GM18498 (cell line): ENCODE measurements at regions not wholly inside any gene's neighbourhood (a gene's known extent, or its start where the extent isn't known, plus 50 kb on each side); places are given as distances from the start of the nearest gene placed in this dataset.

Experiments used
- ATAC-seq: cut with Tn5 transposase; IDR thresholded peaks from one replicate; pipeline ENCODE4 v1.9.1; 2021; ENCODE audit warnings: mild to moderate bottlenecking, moderate library complexity; ENCODE audit not compliant: unreplicated experiment

- ATAC-seq = no peak
Measured at GRCh38 chr7:32273297-32273696, 203.1 kb upstream of the PDE1C start.

GRCh38 chr7:32266932-32267475 is 196.8 kb upstream of the PDE1C start:
- no peak for ATAC-seq

- no peak for ATAC-seq
Measured at GRCh38 chr7:32264702-32265284, 194.6 kb upstream of the PDE1C start.

- ATAC-seq = no peak
Measured at GRCh38 chr7:32263611-32264010, 193.4 kb upstream of the PDE1C start.

- no peak for ATAC-seq
Measured at GRCh38 chr7:32262315-32262714, 192.1 kb upstream of the PDE1C start.

- peak; percentile 93 for ATAC-seq
Measured at GRCh38 chr7:32259931-32260596, 189.9 kb upstream of the PDE1C start.

GRCh38 chr7:32258265-32258664 is 188.1 kb upstream of the PDE1C start:
- no peak for ATAC-seq

- no peak for ATAC-seq
Measured at GRCh38 chr7:32257621-32258020, 187.4 kb upstream of the PDE1C start.

- ATAC-seq = no peak
Measured at GRCh38 chr7:32256811-32257210, 186.6 kb upstream of the PDE1C start.

- no peak for ATAC-seq
Measured at GRCh38 chr7:32256376-32256775, 186.2 kb upstream of the PDE1C start.

GRCh38 chr7:32255036-32255435 is 184.8 kb upstream of the PDE1C start:
- no peak for ATAC-seq

GRCh38 chr7:32253299-32253698 is 183.1 kb upstream of the PDE1C start:
- no peak for ATAC-seq

- no peak for ATAC-seq
Measured at GRCh38 chr7:32251659-32252058, 181.5 kb upstream of the PDE1C start.

GRCh38 chr7:32250471-32251260 is 180.5 kb upstream of the PDE1C start:
- ATAC-seq = no peak

GRCh38 chr7:32250003-32250402 is 179.8 kb upstream of the PDE1C start:
- ATAC-seq = no peak

GRCh38 chr7:32248522-32248921 is 178.3 kb upstream of the PDE1C start:
- no peak for ATAC-seq

- ATAC-seq = no peak
Measured at GRCh38 chr7:32244806-32245345, 174.7 kb upstream of the PDE1C start.

- ATAC-seq = no peak
Measured at GRCh38 chr7:32243687-32244290, 173.6 kb upstream of the PDE1C start.

- no peak for ATAC-seq
Measured at GRCh38 chr7:32242436-32242835, 172.2 kb upstream of the PDE1C start.

- no peak for ATAC-seq
Measured at GRCh38 chr7:32241636-32242035, 171.4 kb upstream of the PDE1C start.

GRCh38 chr7:32239764-32240163 is 169.6 kb upstream of the PDE1C start:
- no peak for ATAC-seq
